AG04449 (cell line): ENCODE measurements at regions not wholly inside any gene's neighbourhood (a gene's known extent, or its start where the extent isn't known, plus 50 kb on each side); places are given as distances from the start of the nearest gene placed in this dataset.
A peak's percentile ranks its signal among the peaks of the same experiment; 100 is the strongest.
"Not testable (repeated sequence)": the region's sequence is repeated elsewhere in the genome, so short reads cannot be mapped to it uniquely, and the experiment has no call there.

Experiments
- CTCF ChIA-PET: fragments of 350-600 bp; formaldehyde crosslinking; extraction: SDS; loops from one replicate; lab custom pipeline; 2021; ENCODE audit warnings: antibody characterized with exemption; lab: Yijun Ruan, JAX
- POLR2A ChIA-PET: fragments of 400-600, 350-600 bp; formaldehyde crosslinking; extraction: SDS; loops from one replicate; lab custom pipeline; 2020; ENCODE audit warnings: antibody characterized with exemption, inconsistent platforms; lab: Yijun Ruan, JAX
- DNase-seq: peaks from one replicate; pipeline ENCODE4 v3.0.0-alpha.2; 2010; ENCODE audit warnings: low read depth, low spot score
- H3K4me3 ChIP-seq: 2 replicates; pipeline ENCODE4 v1.5.1; 2011; ENCODE audit warnings: low read depth, mild to moderate bottlenecking, control low read depth, low read length
- TF ChIP-seq, protein P1 (sequence below): IDR thresholded peaks from one replicate; pipeline ENCODE4 v1.5.1; 2011; ENCODE audit warnings: mild to moderate bottlenecking, moderate library complexity, low read length, control low read depth, inconsistent platforms; ENCODE audit not compliant: insufficient read depth; ENCODE audit errors: missing control alignments

GRCh38 chr6:27854421-27854820 lies 57.8 kb downstream of the OR2B2 start:
- POLR2A ChIA-PET: no interaction called here
- DNase-seq: no peak
- CTCF ChIA-PET: no interaction called here
- TF ChIP-seq, protein P1, sequence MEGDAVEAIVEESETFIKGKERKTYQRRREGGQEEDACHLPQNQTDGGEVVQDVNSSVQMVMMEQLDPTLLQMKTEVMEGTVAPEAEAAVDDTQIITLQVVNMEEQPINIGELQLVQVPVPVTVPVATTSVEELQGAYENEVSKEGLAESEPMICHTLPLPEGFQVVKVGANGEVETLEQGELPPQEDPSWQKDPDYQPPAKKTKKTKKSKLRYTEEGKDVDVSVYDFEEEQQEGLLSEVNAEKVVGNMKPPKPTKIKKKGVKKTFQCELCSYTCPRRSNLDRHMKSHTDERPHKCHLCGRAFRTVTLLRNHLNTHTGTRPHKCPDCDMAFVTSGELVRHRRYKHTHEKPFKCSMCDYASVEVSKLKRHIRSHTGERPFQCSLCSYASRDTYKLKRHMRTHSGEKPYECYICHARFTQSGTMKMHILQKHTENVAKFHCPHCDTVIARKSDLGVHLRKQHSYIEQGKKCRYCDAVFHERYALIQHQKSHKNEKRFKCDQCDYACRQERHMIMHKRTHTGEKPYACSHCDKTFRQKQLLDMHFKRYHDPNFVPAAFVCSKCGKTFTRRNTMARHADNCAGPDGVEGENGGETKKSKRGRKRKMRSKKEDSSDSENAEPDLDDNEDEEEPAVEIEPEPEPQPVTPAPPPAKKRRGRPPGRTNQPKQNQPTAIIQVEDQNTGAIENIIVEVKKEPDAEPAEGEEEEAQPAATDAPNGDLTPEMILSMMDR: no peak
- no peak overlapping the region for H3K4me3 ChIP-seq

GRCh38 chr6:27851440-27851839 lies 60.8 kb downstream of the OR2B2 start:
- DNase-seq: no peak
- ChIA-PET POLR2A (interaction anchor here (1.2 kb wide), 1 partner anchor 13 kb away, joined by 7 read pairs; a partner anchor contains a TSS), CTCF (no interaction called here)
- TF ChIP-seq, protein P1: no peak
- H3K4me3 ChIP-seq: no peak overlapping the region

DNA sequence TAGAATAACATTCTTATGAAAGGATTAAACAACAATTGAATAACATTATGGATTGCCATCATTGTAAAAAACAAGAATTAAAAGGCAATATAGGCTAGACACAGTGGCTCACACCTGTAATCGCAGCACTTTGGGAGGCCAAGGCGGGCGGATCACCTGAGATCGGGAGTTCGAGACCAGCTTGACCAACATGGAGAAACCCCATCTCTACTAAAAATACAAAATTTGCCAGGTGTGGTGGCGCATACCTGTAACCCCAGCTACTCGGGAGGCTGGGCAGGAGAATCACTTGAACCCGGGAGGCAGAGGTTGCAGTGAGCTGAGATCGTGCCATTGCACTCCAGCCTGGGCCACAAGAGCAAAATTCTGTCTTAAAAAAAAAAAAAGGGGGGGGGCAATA lies 63.2 kb downstream of the OR2B2 start:
- DNase-seq, CTCF ChIA-PET, H3K4me3 ChIP-seq: not testable (repeated sequence)
- POLR2A ChIA-PET: interaction anchor here (1.3 kb wide), 1 partner anchor 10 kb away, joined by 5 read pairs; a partner anchor contains a TSS

- no peak overlapping the region for H3K4me3 ChIP-seq
- TF ChIP-seq, protein P1: no peak
- ChIA-PET POLR2A (interaction anchor here (1.1 kb wide), 1 partner anchor 9 kb away, joined by 3 read pairs; a partner anchor contains a TSS), CTCF (no interaction called here)
- DNase-seq: no peak
Measured at GRCh38 chr6:27847706-27848105, 64.5 kb downstream of the OR2B2 start.

- TF ChIP-seq, protein P1: no peak
- DNase-seq: no peak
- ChIA-PET POLR2A (no interaction called here), CTCF (interaction anchor here (0.8 kb wide), 1 partner anchor 11 kb away, joined by 3 read pairs; no protein-coding TSS in a partner anchor)
- H3K4me3 ChIP-seq: no peak overlapping the region
Measured at GRCh38 chr6:27840572-27840971, 71.6 kb downstream of the OR2B2 start.

DNA sequence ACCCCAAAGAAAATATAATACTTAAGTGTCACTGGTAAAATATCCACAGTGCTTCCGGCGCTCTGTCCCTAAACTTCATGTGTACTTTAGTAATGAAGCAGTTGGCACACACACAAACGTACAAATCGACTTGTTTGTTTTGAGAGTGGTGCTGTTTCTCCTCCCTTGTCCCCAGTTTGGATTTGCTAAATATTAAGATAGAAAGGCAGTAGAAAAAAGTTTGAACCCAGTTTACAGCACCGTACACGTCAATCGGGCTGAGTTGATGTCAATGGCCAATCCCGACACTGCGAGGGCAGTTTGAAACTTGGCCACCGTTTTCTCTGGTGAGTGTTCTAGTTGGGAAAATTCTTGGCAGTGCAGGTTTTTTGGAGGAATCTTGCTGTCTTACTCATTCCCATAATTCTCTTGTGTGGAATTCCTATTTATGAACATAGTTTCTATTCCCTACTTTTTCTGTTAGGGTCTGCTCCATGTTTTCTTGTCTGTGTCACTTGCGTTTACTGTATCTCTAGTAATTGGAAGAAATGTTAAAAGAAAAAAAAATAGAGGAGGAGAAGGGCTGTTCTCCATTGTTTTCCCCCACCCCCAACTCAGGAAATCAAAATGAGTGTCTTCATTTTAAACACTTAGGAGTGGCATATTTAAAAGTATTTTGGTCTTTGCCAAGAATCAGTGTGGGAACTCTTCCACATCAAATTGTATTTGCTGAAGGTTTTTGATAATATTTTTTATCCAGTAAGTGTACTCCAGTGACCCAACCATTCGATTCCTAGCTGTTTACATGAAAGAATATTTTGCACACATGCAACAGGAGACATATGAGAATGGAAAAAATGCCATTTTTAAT lies 72.3 kb downstream of the OR2B2 start:
- TF ChIP-seq, protein P1: no peak
- ChIA-PET CTCF (interaction anchor here (0.8 to 8.0 kb wide), 2 partner anchors 10 to 56 kb away, joined by 3 to 58 read pairs; a partner anchor contains a TSS), POLR2A (interaction anchor here (2.2 to 6.6 kb wide), 6 partner anchors 16 to 54 kb away, joined by 21 to 160 read pairs (median 48); a partner anchor contains a TSS)
- DNase-seq: no peak
- peak overlapping the region; percentile 70 for H3K4me3 ChIP-seq
